ENCODE measurements at regions not wholly inside any gene's neighbourhood (a gene's known extent, or its start where the extent isn't known, plus 50 kb on each side); places are given as distances from the start of the nearest gene placed in this dataset.

DNA sequence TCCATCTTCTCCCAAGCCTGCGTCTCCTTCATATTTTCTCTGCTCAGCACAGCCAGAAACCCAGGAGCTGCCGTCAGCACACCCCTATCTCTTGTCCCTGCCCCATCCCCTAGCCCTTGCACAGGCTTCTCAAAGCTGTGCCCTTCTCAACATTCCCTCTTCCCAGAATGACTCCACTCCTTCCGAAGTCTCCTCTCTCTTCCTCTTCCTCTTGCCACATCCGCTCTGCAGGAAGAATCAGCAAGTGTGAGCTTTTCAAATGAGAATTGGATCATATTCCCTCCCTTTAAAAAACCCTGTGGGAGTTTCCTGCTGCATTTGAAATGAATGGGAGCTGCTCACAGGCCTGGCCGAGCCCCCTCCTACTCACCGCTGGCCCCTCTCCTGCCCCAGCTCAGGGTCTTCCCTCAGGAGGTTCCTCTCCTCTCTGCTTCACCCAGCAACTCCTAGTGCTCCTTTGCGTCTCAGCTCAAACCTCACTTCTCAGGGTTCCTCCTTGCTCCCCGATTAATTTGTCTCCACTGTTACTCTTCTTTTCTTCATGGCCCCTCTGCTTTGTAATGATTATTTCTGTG lies 528.5 kb upstream of the CCDC196 start:
- TF ChIP-seq, protein P1, sequence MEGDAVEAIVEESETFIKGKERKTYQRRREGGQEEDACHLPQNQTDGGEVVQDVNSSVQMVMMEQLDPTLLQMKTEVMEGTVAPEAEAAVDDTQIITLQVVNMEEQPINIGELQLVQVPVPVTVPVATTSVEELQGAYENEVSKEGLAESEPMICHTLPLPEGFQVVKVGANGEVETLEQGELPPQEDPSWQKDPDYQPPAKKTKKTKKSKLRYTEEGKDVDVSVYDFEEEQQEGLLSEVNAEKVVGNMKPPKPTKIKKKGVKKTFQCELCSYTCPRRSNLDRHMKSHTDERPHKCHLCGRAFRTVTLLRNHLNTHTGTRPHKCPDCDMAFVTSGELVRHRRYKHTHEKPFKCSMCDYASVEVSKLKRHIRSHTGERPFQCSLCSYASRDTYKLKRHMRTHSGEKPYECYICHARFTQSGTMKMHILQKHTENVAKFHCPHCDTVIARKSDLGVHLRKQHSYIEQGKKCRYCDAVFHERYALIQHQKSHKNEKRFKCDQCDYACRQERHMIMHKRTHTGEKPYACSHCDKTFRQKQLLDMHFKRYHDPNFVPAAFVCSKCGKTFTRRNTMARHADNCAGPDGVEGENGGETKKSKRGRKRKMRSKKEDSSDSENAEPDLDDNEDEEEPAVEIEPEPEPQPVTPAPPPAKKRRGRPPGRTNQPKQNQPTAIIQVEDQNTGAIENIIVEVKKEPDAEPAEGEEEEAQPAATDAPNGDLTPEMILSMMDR (IDR thresholded peaks at IDR 0.05; ENCODE audit: control insufficient read depth, insufficient read depth, low read depth, low read length, missing control alignments): no peak
- no peak overlapping the region for H3K4me3 ChIP-seq (ENCODE audit: control insufficient read depth, low read depth, low read length)

DNA sequence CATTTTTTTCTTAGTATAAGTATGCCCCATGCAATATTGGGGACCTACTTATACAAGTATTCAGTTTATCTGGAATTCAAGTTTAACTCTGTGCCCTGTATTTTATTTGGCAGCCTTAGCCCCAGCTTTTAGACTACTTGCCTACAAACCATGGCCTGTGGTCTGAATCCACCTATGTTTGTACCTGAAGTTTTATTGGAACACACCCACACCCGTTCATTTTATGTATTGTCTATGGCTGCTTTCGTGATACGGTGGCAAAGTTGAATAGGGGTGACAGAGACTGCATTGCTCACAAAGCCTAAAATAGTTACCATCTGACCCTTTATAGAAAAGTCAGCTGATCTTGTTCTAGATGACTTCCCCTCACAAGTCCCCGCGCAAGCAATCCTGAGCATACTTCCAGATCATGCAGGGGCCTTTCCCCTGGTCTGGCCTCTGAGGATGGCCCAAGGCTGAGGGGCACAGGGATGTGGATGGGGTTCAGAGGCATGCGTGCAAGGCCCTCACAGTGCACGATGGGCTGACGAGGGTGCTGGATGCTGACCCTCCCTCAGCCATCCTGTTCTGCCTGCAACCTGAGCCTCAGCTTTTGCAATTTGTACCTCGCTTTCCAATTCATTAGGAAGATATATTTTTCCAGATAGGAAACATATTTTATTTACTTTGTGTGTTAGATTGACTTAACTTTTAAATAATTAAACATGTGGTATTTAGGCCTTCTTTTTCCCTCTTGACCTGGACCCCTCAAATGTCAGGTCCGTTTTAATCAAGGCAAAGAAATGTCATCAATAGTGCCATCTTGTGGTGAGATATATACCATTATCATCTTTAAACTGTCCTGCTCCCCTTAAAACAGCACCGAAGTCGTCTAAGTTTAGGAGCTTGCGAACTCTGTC lies 527.3 kb upstream of the CCDC196 start:
- TF ChIP-seq, protein P1 (IDR thresholded peaks at IDR 0.05; ENCODE audit: control insufficient read depth, insufficient read depth, low read depth, low read length, missing control alignments): peak; percentile 44
- DNase-seq (ENCODE audit: low read depth): no peak
- H3K4me3 ChIP-seq (ENCODE audit: control insufficient read depth, low read depth, low read length): no peak overlapping the region

More for the DNA sequence above, 528.5 kb upstream of the CCDC196 start:
- no peak for DNase-seq (ENCODE audit: low read depth)

DNA sequence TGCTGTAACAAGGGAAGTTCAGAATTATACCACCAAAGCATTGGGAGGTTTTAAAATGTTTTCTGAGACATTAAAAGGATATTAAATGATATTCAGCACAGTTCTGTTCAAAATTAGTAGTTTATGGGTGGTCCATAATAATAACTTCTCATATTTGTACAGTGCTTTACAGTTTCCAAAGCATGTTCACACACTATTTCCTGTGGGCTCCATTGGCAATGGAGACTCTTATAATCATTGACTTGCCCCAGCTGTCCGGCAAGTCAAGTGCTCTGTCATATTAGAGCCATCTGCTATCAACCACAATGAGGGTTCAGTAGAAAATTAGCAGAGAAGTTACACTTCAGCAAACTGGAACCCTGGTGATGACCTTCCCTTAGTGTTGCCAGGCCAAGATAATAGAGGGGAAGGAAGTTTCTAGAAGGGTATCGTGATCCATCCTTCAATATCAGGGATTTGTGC lies 526.6 kb upstream of the CCDC196 start:
- DNase-seq (ENCODE audit: low read depth): no peak
- no peak overlapping the region for H3K4me3 ChIP-seq (ENCODE audit: control insufficient read depth, low read depth, low read length)
- TF ChIP-seq, protein P1 (IDR thresholded peaks at IDR 0.05; ENCODE audit: control insufficient read depth, insufficient read depth, low read depth, low read length, missing control alignments): no peak

DNA sequence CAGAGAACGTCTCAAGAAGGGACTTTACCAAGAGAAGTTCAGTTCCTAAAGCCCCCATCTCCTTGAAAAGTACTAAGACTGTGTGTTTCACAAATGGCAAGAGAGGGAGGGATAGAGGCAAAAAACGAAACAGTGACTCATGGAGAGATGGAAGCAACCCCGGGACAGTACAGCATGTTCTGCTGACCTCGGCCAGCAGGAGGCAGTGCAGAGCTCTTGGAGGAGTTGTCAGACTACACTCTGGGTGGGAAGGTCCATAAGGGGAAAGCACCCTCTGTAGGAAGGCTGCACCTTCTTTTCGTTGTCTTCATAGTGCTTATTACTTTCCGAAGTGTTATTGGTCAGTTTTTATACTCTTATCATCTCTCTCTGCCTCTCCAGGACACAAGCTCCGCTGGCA lies 525.2 kb upstream of the CCDC196 start:
- TF ChIP-seq, protein P1 (IDR thresholded peaks at IDR 0.05; ENCODE audit: control insufficient read depth, insufficient read depth, low read depth, low read length, missing control alignments): peak; percentile 71
- H3K4me3 ChIP-seq (ENCODE audit: control insufficient read depth, low read depth, low read length): no peak overlapping the region
- DNase-seq (ENCODE audit: low read depth): no peak

DNA sequence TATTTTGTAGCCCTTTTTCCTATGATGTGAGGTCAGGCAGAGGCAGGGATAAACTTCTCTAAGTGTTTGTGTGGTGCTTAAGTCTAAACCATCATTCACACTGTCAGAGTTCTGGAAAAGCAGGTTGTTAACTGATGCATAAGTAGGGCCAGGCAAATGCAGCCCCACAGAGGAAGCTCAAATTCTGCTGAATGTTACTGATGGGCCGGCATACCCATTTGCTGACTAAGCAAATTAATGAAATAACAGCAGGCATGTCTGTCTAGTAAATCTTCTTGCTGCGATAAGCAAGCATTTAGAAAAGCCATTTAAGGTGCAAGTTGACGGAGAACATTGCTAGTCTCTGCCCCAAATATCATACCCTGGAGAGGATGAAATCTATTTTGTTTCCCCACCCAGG lies 523.2 kb upstream of the CCDC196 start:
- no peak for DNase-seq (ENCODE audit: low read depth)
- TF ChIP-seq, protein P1 (IDR thresholded peaks at IDR 0.05; ENCODE audit: control insufficient read depth, insufficient read depth, low read depth, low read length, missing control alignments): no peak
- H3K4me3 ChIP-seq (ENCODE audit: control insufficient read depth, low read depth, low read length): no peak overlapping the region

DNA sequence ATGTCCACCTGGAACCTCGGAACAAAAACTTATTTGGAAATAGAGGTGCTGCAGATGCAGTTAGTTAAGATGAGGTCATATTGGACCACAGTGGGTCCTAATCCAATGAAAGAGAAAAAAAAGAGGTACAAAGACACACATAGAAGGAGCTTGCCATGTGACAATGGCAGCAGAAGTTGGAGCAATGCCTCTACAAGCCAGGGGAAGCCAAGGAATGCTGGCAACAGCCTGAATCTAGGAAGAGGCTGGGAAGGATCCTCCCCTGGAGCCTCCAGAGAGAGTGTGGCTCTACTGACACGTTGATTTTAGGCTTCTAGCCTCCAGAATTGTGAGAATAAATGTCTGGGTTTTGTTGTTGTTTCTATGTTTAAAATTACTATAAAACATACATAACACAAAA lies 521.8 kb upstream of the CCDC196 start:
- no peak overlapping the region for H3K4me3 ChIP-seq (ENCODE audit: control insufficient read depth, low read depth, low read length)
- DNase-seq (ENCODE audit: low read depth): no peak
- TF ChIP-seq, protein P1 (IDR thresholded peaks at IDR 0.05; ENCODE audit: control insufficient read depth, insufficient read depth, low read depth, low read length, missing control alignments): no peak

All from AG09309 (cell line).